Neural cell (in vitro differentiated cells): ENCODE measurements at regions not wholly inside any gene's neighbourhood (a gene's known extent, or its start where the extent isn't known, plus 50 kb on each side); places are given as distances from the start of the nearest gene placed in this dataset.

Experiments used
- EP300 ChIP-seq: fragments of 450-650 bp; conservative IDR thresholded peaks from 2 replicates; pipeline ENCODE4 v1.6.1; 2014; ENCODE audit warnings: antibody characterized with exemption, mild to moderate bottlenecking, moderate library complexity; ENCODE audit not compliant: poor library complexity, severe bottlenecking
- TF ChIP-seq, protein P1 (sequence below): fragments of 450-650 bp; IDR thresholded peaks from 2 replicates; pipeline ENCODE4 v1.5.1; 2014; ENCODE audit warnings: antibody characterized with exemption, mild to moderate bottlenecking, moderate library complexity; ENCODE audit not compliant: poor library complexity, severe bottlenecking

DNA sequence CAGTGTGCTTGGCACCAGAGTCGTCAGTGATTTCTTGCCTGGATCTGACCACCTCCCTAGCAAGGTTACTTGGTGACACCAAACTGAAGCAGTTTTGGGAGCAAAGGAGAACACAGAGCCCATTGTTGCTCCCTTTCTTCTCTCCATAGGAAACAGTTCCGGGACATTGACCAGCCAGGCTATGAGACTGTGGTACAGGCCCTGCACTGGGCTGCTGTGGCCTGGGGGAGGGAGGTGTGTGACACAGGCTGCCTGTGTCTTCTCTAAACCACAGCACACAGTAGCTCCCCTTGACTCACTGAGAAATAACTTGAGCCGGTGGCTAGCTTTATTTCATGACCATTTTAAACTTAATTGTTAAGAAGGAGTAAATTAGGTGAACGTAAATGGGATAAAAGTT is 214.8 kb upstream of the UBL3 start:
- no peak for TF ChIP-seq EP300
- TF ChIP-seq, protein P1, sequence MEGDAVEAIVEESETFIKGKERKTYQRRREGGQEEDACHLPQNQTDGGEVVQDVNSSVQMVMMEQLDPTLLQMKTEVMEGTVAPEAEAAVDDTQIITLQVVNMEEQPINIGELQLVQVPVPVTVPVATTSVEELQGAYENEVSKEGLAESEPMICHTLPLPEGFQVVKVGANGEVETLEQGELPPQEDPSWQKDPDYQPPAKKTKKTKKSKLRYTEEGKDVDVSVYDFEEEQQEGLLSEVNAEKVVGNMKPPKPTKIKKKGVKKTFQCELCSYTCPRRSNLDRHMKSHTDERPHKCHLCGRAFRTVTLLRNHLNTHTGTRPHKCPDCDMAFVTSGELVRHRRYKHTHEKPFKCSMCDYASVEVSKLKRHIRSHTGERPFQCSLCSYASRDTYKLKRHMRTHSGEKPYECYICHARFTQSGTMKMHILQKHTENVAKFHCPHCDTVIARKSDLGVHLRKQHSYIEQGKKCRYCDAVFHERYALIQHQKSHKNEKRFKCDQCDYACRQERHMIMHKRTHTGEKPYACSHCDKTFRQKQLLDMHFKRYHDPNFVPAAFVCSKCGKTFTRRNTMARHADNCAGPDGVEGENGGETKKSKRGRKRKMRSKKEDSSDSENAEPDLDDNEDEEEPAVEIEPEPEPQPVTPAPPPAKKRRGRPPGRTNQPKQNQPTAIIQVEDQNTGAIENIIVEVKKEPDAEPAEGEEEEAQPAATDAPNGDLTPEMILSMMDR, result no peak
